HFFc6 (cell line): ENCODE measurements at regions not wholly inside any gene's neighbourhood (a gene's known extent, or its start where the extent isn't known, plus 50 kb on each side); places are given as distances from the start of the nearest gene placed in this dataset.

ENCODE experiments used
- DNase-seq: peaks from one replicate; pipeline ENCODE4 v3.0.0-alpha.2; 2018
- H3K27ac Mint-ChIP-seq: 2 replicates; pipeline ENCODE4 v1.8.0; 2020; ENCODE audit warnings: mild to moderate bottlenecking, mixed read lengths
- H3K27me3 Mint-ChIP-seq: 2 replicates; pipeline ENCODE4 v1.8.0; 2021; ENCODE audit warnings: mild to moderate bottlenecking, moderate library complexity, mixed read lengths; ENCODE audit not compliant: insufficient read depth
- H3K36me3 Mint-ChIP-seq: 2 replicates; pipeline ENCODE4 v1.8.0; 2021; ENCODE audit warnings: low read depth, mixed read lengths
- H3K4me1 Mint-ChIP-seq: 2 replicates; pipeline ENCODE4 v1.8.0; 2020; ENCODE audit warnings: low read depth, mixed read lengths
- H3K4me3 Mint-ChIP-seq: 2 replicates; pipeline ENCODE4 v1.8.0; 2020; ENCODE audit warnings: mild to moderate bottlenecking, moderate library complexity, mixed read lengths
- H3K9me3 Mint-ChIP-seq: 2 replicates; pipeline ENCODE4 v1.8.0; 2020; ENCODE audit warnings: mild to moderate bottlenecking, mixed read lengths
- TF ChIP-seq, protein P1 (sequence below): fragments of 200-600 bp; sonication (generic); IDR thresholded peaks from 2 replicates; pipeline ENCODE4 v1.5.0; 2021; ENCODE audit warnings: antibody characterized with exemption, mild to moderate bottlenecking

DNA sequence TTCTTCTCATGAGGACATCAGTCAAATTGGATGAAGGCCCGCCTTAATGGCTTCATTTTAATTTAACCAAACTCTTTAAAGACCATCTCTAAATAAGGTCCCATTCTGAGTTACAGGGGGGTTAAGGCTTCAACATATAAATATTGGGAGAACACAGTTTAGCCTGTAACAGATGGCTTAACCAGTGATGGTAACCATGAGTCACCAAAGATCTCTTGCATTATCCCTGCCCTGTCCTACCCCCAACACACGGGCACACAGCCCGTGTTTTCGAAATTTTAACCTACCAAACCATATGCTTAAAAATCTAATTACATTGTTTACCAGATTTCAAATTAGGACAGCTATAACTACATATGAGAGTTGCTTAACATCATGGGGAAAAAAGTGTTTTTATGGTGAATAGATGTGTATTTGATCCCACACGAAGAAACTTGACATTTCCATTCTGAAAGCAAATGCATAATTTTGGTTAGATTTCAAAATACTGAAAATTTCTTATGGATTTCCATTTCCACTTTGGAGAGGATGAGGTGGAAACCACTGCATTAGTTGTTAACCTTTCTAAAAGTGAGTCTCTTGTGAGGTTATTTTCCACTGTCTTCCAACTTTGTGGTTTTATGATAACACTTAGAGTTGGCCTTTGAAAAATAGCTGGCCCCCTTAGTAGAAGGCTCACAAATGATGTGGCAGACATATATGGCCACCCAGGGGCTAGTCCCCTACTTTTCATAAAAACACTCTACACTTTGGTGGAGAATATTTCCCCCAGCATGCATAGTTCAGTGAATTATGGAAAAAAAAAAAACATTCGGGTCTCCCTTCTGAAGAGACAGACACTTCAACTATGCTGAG is 849.3 kb downstream of the TLE1 start:
- no peak overlapping the region for H3K27ac Mint-ChIP-seq
- peaks cover 9% of the 10 kb centered on the region for H3K9me3 Mint-ChIP-seq
- no peaks in the 10 kb centered on the region; the same call in 1 of the 2 replicates for H3K27me3 Mint-ChIP-seq
- TF ChIP-seq, protein P1, sequence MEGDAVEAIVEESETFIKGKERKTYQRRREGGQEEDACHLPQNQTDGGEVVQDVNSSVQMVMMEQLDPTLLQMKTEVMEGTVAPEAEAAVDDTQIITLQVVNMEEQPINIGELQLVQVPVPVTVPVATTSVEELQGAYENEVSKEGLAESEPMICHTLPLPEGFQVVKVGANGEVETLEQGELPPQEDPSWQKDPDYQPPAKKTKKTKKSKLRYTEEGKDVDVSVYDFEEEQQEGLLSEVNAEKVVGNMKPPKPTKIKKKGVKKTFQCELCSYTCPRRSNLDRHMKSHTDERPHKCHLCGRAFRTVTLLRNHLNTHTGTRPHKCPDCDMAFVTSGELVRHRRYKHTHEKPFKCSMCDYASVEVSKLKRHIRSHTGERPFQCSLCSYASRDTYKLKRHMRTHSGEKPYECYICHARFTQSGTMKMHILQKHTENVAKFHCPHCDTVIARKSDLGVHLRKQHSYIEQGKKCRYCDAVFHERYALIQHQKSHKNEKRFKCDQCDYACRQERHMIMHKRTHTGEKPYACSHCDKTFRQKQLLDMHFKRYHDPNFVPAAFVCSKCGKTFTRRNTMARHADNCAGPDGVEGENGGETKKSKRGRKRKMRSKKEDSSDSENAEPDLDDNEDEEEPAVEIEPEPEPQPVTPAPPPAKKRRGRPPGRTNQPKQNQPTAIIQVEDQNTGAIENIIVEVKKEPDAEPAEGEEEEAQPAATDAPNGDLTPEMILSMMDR, result no peak
- H3K36me3 Mint-ChIP-seq, result no peaks in the 10 kb centered on the region
- H3K4me1 Mint-ChIP-seq, result no peaks in the 10 kb centered on the region
- no peak overlapping the region for H3K4me3 Mint-ChIP-seq
- DNase-seq, result no peak

DNA sequence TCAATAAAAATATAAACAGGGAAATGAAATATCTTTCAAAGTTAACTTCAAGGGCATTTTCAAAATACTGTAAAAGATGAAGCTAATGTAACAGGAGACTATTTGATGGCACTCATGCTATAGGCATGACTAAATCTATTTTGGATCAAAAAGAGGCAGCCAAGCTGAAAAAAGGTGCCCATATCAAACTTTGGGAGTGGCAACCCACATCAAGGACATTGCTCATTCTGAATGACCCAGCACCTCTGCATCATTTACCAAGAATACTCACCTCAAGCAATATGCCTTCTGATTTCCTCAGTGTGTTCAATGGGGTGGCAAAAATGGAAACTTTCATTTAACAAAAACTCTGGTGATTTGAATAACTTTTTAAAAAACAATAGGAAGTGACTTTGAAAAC is 853.3 kb downstream of the TLE1 start:
- Mint-ChIP-seq H3K27me3 (no peaks in the 10 kb centered on the region; the same call in 1 of the 2 replicates), H3K9me3 (peaks cover 19% of the 10 kb centered on the region), H3K4me3 (no peak overlapping the region), H3K4me1 (no peaks in the 10 kb centered on the region), H3K36me3 (no peaks in the 10 kb centered on the region), H3K27ac (no peak overlapping the region)
- no peak for DNase-seq
- TF ChIP-seq, protein P1, result no peak

DNA sequence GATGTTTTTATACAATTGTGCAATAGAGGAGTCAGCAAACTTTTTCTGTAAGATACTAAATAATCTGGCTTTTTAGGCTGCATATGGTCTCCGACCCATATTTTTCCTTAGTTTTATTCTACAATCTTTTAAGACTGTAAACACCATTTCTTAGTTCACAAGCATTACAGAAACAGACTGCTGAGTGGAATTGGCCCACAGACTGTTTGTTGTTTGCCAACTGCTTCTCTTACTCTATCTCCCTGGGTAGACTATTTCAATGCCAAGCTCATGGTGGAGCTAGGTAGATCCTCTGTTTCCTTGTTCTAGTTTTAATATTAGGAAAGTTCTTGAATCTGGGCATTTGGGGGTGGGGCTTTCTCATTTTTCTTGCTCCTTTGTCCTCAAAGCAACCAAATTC is 857.6 kb downstream of the TLE1 start:
- H3K27ac Mint-ChIP-seq, result no peak overlapping the region
- no peak for DNase-seq
- H3K4me1 Mint-ChIP-seq, result no peaks in the 10 kb centered on the region
- peaks cover 28% of the 10 kb centered on the region for H3K9me3 Mint-ChIP-seq
- TF ChIP-seq, protein P1, result no peak
- no peak overlapping the region for H3K4me3 Mint-ChIP-seq
- no peaks in the 10 kb centered on the region for H3K27me3 Mint-ChIP-seq
- no peaks in the 10 kb centered on the region for H3K36me3 Mint-ChIP-seq

DNA sequence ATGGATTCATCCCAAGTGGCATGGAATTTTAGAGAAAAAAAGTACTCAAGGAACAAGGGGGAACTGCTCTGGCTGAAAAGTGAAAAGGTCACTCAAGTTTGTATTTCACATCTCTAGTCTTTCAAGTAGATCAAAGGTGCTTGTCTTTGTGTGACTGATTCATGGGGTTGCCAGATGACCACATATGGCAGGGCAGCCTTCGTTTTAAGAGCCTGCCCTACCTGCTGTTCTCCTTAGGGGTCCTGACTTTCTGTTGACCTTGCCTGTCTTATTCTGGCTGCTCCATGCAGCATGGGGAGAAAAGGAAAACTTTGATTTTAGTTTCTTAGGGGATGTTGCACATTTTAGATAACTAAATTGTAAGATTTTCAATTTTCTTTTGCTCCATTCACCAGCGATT is 877.7 kb downstream of the TLE1 start:
- H3K9me3 Mint-ChIP-seq, result peaks cover 8% of the 10 kb centered on the region; the same call in 1 of the 2 replicates
- H3K36me3 Mint-ChIP-seq, result no peaks in the 10 kb centered on the region
- TF ChIP-seq, protein P1, result no peak
- DNase-seq, result no peak
- H3K4me1 Mint-ChIP-seq, result no peaks in the 10 kb centered on the region
- H3K4me3 Mint-ChIP-seq, result no peak overlapping the region
- no peak overlapping the region for H3K27ac Mint-ChIP-seq
- H3K27me3 Mint-ChIP-seq, result no peaks in the 10 kb centered on the region

DNA sequence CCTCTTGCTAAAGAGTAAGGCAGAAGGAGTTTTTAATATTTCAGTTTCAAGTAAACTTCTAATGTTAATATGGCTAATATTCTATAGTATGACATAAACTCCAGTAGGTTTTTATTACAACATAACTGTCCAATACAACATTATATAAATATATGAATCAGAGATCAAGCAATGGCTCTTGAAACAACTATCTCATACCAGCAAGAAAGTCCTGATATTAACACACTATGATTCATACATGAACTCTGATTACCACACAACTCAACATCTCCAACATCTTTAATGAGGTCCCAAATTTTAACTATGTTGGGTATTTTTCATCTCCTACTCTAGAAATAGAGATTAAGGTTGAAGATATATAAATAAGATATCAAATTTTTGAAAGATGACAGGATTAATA is 878.3 kb downstream of the TLE1 start:
- no peak for DNase-seq
- H3K36me3 Mint-ChIP-seq, result no peaks in the 10 kb centered on the region
- peaks cover 8% of the 10 kb centered on the region; the same call in 1 of the 2 replicates for H3K9me3 Mint-ChIP-seq
- no peak overlapping the region for H3K4me3 Mint-ChIP-seq
- no peaks in the 10 kb centered on the region for H3K4me1 Mint-ChIP-seq
- H3K27me3 Mint-ChIP-seq, result no peaks in the 10 kb centered on the region
- TF ChIP-seq, protein P1, result no peak
- no peak overlapping the region for H3K27ac Mint-ChIP-seq
